MM.1S (cell line): ENCODE measurements at regions not wholly inside any gene's neighbourhood (a gene's known extent, or its start where the extent isn't known, plus 50 kb on each side); places are given as distances from the start of the nearest gene placed in this dataset.

Experiments
- CTCF ChIP-seq: fragments of 300-600 bp; sonication (generic); IDR thresholded peaks from 2 replicates; pipeline ENCODE4 v1.5.1; 2016; ENCODE audit warnings: antibody characterized with exemption, low read length, mixed read lengths
- EZH2 ChIP-seq: fragments of 300-600 bp; sonication (generic); optimal IDR thresholded peaks from 2 replicates; pipeline ENCODE3; 2017; ENCODE audit warnings: low read depth, mild to moderate bottlenecking, antibody characterized with exemption, low read length, mixed read lengths
- EZH2phosphoT487 ChIP-seq: fragments of 300-600 bp; sonication (generic); IDR thresholded peaks from 2 replicates; pipeline ENCODE4 v1.6.1; 2018; ENCODE audit warnings: antibody characterized with exemption, low read length

GRCh38 chr13:60647547-60647946, 250.5 kb downstream of the TDRD3 start:
- no peak for TF ChIP-seq CTCF
- TF ChIP-seq EZH2, result no peak
- no peak for TF ChIP-seq EZH2phosphoT487
